ENCODE measurements at regions not wholly inside any gene's neighbourhood (a gene's known extent, or its start where the extent isn't known, plus 50 kb on each side); places are given as distances from the start of the nearest gene placed in this dataset.

DNA sequence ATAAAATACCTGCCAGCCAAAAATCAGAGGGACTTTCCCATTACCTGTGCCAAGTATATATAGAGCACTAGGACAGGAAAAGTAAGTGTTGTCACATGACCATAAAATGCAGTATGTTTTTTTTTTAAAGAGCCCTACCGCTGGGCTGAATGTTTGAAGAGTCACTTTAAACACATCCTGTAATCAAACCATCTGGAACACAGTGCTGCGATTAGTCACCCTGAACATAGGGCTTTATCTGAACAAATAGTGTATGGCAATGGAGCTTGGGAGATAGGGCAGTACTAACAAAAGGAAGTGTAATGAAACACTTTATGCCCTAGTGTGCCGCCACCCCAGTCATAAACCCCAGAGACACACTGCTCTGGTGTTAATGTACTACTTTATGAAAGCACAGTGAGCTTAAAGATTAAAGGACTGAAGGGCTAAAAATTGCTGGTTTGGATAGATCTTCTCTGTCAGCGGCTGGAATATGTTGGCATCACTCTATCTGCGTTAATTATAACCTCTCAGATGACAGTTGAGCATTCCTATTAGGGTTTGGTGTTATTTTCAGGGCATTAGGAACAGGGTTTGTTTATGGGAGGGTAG is 90.4 kb downstream of the ZNF608 start:
- peak in 1 of 2 donors; percentile 45 for TF ChIP-seq POLR2A (IDR thresholded peaks at IDR 0.05)
- TF ChIP-seq, protein P1, sequence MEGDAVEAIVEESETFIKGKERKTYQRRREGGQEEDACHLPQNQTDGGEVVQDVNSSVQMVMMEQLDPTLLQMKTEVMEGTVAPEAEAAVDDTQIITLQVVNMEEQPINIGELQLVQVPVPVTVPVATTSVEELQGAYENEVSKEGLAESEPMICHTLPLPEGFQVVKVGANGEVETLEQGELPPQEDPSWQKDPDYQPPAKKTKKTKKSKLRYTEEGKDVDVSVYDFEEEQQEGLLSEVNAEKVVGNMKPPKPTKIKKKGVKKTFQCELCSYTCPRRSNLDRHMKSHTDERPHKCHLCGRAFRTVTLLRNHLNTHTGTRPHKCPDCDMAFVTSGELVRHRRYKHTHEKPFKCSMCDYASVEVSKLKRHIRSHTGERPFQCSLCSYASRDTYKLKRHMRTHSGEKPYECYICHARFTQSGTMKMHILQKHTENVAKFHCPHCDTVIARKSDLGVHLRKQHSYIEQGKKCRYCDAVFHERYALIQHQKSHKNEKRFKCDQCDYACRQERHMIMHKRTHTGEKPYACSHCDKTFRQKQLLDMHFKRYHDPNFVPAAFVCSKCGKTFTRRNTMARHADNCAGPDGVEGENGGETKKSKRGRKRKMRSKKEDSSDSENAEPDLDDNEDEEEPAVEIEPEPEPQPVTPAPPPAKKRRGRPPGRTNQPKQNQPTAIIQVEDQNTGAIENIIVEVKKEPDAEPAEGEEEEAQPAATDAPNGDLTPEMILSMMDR (IDR thresholded peaks at IDR 0.05): peak in 1 of 6 experiments; percentile 10

DNA sequence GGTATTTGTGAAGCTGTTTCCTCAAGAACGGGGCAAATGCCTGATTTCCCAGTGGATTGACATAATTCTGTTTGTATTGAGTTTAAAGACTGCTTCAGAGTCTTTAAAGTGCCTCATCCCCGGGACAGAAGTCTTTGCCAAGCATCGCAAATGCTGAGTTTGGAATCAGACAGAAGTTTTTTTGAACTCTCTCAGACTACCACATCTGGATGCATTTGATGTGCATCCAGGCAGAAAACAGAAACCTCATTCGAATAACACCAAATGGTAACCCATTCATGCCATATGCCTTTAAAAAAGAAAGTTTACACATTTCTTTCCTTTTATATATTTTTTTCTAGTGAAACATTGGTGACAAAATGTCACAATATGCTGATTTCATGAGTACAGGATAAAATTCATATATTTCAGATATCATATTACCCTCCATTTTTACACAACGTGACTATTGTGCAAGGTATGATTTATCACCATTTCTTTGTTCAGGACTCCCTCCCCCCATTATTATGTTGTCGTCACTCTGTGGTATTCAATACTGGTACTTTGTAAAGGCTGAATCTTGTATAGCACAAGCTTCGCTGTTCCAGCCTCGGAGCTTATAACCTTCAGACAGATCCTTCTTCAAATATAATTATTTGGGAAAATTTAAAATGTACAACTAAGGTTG is 91.1 kb downstream of the ZNF608 start:
- peak overlapping the region in 1 of 4 donors; percentile 21 for H3K4me3 ChIP-seq

More for the DNA sequence above, 90.4 kb downstream of the ZNF608 start:
- H3K27me3 ChIP-seq: no peaks in the 10 kb centered on the region
- H3K4me1 ChIP-seq: peaks cover 0 to 76% (median 4%) of the 10 kb centered on the region in 4 donors
- H3K36me3 ChIP-seq: no peaks in the 10 kb centered on the region
- H3K4me3 ChIP-seq: peak overlapping the region in 1 of 4 donors; percentile 21
- peak overlapping the region in 3 of 4 donors; percentile 5 to 72 (median 67) for H3K27ac ChIP-seq
- no peaks in the 10 kb centered on the region for H3K9me3 ChIP-seq
- DNase-seq: peak; percentile 31 to 89 (median 71)

DNA sequence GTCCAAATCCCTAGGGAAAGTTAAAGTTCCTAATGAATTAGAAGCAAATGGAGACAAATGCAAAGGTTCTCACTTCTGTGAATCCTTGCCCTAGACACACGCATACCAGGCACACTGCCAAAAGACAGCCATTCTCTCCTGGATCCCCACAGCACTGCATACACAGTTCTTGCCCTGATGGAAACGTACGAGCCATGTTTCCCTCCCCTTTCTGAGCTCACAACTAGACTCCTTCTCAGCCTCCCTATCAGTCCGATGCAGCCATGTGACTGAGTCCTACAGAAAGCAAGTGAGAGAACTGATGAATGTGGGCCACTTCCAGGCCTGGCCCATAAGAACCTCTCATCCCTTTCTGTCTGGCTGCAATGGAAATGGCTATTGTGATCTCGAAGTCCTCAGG is 92.0 kb downstream of the ZNF608 start:
- TF ChIP-seq, protein P1 (IDR thresholded peaks at IDR 0.05): no peak
- no peak for TF ChIP-seq POLR2A (IDR thresholded peaks at IDR 0.05)
- Histone ChIP-seq H3K36me3 (no peaks in the 10 kb centered on the region), H3K4me3 (no peak overlapping the region), H3K4me1 (peaks cover under 1 to 76% (median 10%) of the 10 kb centered on the region in 4 donors), H3K27me3 (no peaks in the 10 kb centered on the region), H3K9me3 (no peaks in the 10 kb centered on the region), H3K27ac (no peak overlapping the region)
- no peak for DNase-seq

More for the DNA sequence above, 91.1 kb downstream of the ZNF608 start:
- no peak for DNase-seq
- H3K36me3 ChIP-seq: no peaks in the 10 kb centered on the region
- peaks cover 0 to 76% (median 9%) of the 10 kb centered on the region in 4 donors for H3K4me1 ChIP-seq
- H3K27me3 ChIP-seq: no peaks in the 10 kb centered on the region
- no peaks in the 10 kb centered on the region for H3K9me3 ChIP-seq
- TF ChIP-seq POLR2A (IDR thresholded peaks at IDR 0.05): no peak
- TF ChIP-seq, protein P1 (IDR thresholded peaks at IDR 0.05): no peak
- H3K27ac ChIP-seq: peak overlapping the region in 2 of 4 donors; percentile 67 to 72

DNA sequence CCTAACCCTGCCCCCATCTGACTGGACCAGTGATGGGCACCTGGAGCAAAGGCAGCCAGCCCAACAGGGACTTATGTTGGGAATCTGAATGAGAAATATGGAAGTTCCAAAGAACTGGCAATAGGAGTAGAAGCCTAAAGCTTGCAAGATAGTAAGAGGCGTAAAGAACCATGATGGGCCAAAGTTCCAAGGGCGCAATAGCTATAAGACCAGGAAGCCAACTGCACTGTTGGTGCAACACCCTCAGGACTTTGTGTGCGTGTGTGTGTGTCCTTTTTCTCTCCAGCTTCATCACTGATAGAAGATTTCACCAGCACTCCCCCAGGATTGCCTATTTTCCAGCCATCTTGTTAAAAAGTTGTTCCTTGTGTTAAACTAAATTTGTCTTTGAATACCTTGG is 92.8 kb downstream of the ZNF608 start:
- TF ChIP-seq POLR2A (IDR thresholded peaks at IDR 0.05): no peak
- TF ChIP-seq, protein P1 (IDR thresholded peaks at IDR 0.05): no peak
- no peak overlapping the region for H3K27ac ChIP-seq
- no peak overlapping the region for H3K4me3 ChIP-seq
- H3K9me3 ChIP-seq: no peaks in the 10 kb centered on the region
- no peaks in the 10 kb centered on the region for H3K36me3 ChIP-seq
- DNase-seq: no peak
- H3K4me1 ChIP-seq: peaks cover 6 to 76% (median 15%) of the 10 kb centered on the region in 4 donors
- H3K27me3 ChIP-seq: no peaks in the 10 kb centered on the region

DNA sequence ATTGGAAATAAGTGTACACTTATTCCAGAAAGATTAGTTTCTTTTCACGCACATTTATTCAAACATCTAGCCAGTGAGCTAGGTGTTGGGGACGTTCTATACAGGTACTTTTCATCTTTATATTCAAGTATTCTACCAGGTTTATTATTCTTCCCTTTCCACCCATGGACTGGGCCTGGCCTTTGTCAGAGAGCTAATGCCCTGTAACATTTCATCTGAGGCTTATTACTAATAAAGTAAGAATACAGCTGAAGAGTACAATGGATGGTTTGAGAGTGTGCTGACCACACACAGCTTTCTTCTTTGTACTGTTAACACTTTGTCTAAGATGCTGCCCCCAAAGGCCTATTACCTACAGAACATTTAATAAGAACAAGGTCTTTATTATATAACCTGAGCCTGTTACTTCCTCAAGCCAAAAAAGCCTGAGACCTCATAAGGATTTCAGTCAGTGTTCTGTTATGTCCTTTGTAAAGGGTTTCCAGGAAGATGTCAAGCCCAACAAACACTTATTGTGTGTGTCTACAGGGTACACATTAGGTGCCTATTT is 93.5 kb downstream of the ZNF608 start:
- Histone ChIP-seq H3K9me3 (no peaks in the 10 kb centered on the region), H3K27ac (peak overlapping the region in 2 of 4 donors; percentile 82 to 88), H3K4me1 (peaks cover 6 to 72% (median 15%) of the 10 kb centered on the region in 4 donors), H3K27me3 (no peaks in the 10 kb centered on the region), H3K36me3 (peaks cover 0 to 6% (median 0%) of the 10 kb centered on the region in 3 donors), H3K4me3 (no peak overlapping the region)
- TF ChIP-seq POLR2A (IDR thresholded peaks at IDR 0.05): no peak
- TF ChIP-seq, protein P1 (IDR thresholded peaks at IDR 0.05): no peak
- no peak for DNase-seq
